Chondrocyte (in vitro differentiated cells): ENCODE measurements at regions not wholly inside any gene's neighbourhood (a gene's known extent, or its start where the extent isn't known, plus 50 kb on each side); places are given as distances from the start of the nearest gene placed in this dataset.
A peak's percentile ranks its signal among the peaks of the same experiment; 100 is the strongest.

ENCODE experiments used
- DNase-seq: peaks from one replicate; pipeline ENCODE4 v3.0.0; 2021; ENCODE audit warnings: mixed read lengths, low spot score
- H3K27ac Mint-ChIP-seq: one replicate; pipeline ENCODE4 v1.8.0; 2021; ENCODE audit warnings: mild to moderate bottlenecking, moderate library complexity, mixed read lengths; ENCODE audit not compliant: unreplicated experiment
- H3K27me3 Mint-ChIP-seq: 2 replicates; pipeline ENCODE4 v1.8.0; 2021; ENCODE audit warnings: low read depth, mixed read lengths
- H3K36me3 Mint-ChIP-seq: 2 replicates; pipeline ENCODE4 v1.8.0; 2021; ENCODE audit warnings: low read depth, mixed read lengths
- H3K4me1 Mint-ChIP-seq: 2 replicates; pipeline ENCODE4 v1.8.0; 2021; ENCODE audit warnings: low read depth, mild to moderate bottlenecking, mixed read lengths
- H3K4me3 Mint-ChIP-seq: one replicate; pipeline ENCODE4 v1.8.0; 2021; ENCODE audit warnings: mild to moderate bottlenecking, moderate library complexity, mixed read lengths; ENCODE audit not compliant: unreplicated experiment
- H3K9me3 Mint-ChIP-seq: 2 replicates; pipeline ENCODE4 v1.8.0; 2021; ENCODE audit warnings: low read depth, mixed read lengths
- CTCF ChIP-seq: fragments of 200-600 bp; sonication (generic); IDR thresholded peaks from 2 replicates; pipeline ENCODE4 v1.5.0; 2021; ENCODE audit warnings: antibody characterized with exemption, mild to moderate bottlenecking, moderate library complexity

- DNase-seq = no peak
- Mint-ChIP-seq H3K36me3 (no peaks in the 10 kb centered on the region), H3K9me3 (no peaks in the 10 kb centered on the region), H3K4me1 (no peaks in the 10 kb centered on the region), H3K27me3 (peaks cover 31% of the 10 kb centered on the region), H3K4me3 (no peak overlapping the region), H3K27ac (no peak overlapping the region)
- TF ChIP-seq CTCF = no peak
These were observed 1061.6 kb downstream of the JRKL start for GRCh38 chr11:97451441-97451840.

- H3K4me1 Mint-ChIP-seq = no peaks in the 10 kb centered on the region
- no peak overlapping the region for H3K27ac Mint-ChIP-seq
- DNase-seq = no peak
These were observed 1065.2 kb downstream of the JRKL start for GRCh38 chr11:97454988-97455387.

GRCh38 chr11:97460091-97460490 lies 1070.3 kb downstream of the JRKL start:
- no peak overlapping the region for H3K27ac Mint-ChIP-seq
- H3K9me3 Mint-ChIP-seq = peaks cover 14% of the 10 kb centered on the region
- peaks cover 13% of the 10 kb centered on the region for H3K27me3 Mint-ChIP-seq
- H3K36me3 Mint-ChIP-seq = peaks cover 1% of the 10 kb centered on the region
- TF ChIP-seq CTCF = no peak
- H3K4me1 Mint-ChIP-seq = no peaks in the 10 kb centered on the region
- H3K4me3 Mint-ChIP-seq = no peak overlapping the region
- no peak for DNase-seq

More at GRCh38 chr11:97454988-97455387, 1065.2 kb downstream of the JRKL start:
- Mint-ChIP-seq H3K4me3 (no peak overlapping the region), H3K27me3 (peaks cover 28% of the 10 kb centered on the region), H3K36me3 (no peaks in the 10 kb centered on the region), H3K9me3 (no peaks in the 10 kb centered on the region)
- peak; percentile 78 for TF ChIP-seq CTCF

- H3K4me1 Mint-ChIP-seq = no peaks in the 10 kb centered on the region
- peaks cover 14% of the 10 kb centered on the region for H3K9me3 Mint-ChIP-seq
- peak; percentile 79 for DNase-seq
- no peak overlapping the region for H3K27ac Mint-ChIP-seq
- no peak overlapping the region for H3K4me3 Mint-ChIP-seq
- peaks cover 1% of the 10 kb centered on the region for H3K36me3 Mint-ChIP-seq
- peaks cover 6% of the 10 kb centered on the region for H3K27me3 Mint-ChIP-seq
- no peak for TF ChIP-seq CTCF
These were observed 1071.4 kb downstream of the JRKL start for GRCh38 chr11:97461044-97461880.

GRCh38 chr11:97461934-97462333 lies 1072.1 kb downstream of the JRKL start:
- no peaks in the 10 kb centered on the region for H3K4me1 Mint-ChIP-seq
- peaks cover 10% of the 10 kb centered on the region for H3K27me3 Mint-ChIP-seq
- no peak overlapping the region for H3K27ac Mint-ChIP-seq
- H3K4me3 Mint-ChIP-seq = no peak overlapping the region
- TF ChIP-seq CTCF = no peak
- peaks cover 1% of the 10 kb centered on the region for H3K36me3 Mint-ChIP-seq
- peaks cover 14% of the 10 kb centered on the region for H3K9me3 Mint-ChIP-seq
- DNase-seq = peak; percentile 76
